DOHH2 (cell line): ENCODE measurements at regions not wholly inside any gene's neighbourhood (a gene's known extent, or its start where the extent isn't known, plus 50 kb on each side); places are given as distances from the start of the nearest gene placed in this dataset.

Source experiments
- H3F3A ChIP-seq: fragments of 200-600 bp; sonication (generic), shearing (Covaris generic); 2 replicates; pipeline ENCODE4 v1.6.0; 2016; ENCODE audit warnings: antibody characterized with exemption, mild to moderate bottlenecking; ENCODE audit not compliant: control insufficient read depth, insufficient read depth
- H3K27ac ChIP-seq: fragments of 200-600 bp; sonication (generic); 2 replicates; pipeline ENCODE4 v1.5.1; 2014; ENCODE audit warnings: low read depth, mild to moderate bottlenecking, low read length, moderate library complexity
- H3K27me3 ChIP-seq: fragments of 200-600 bp; sonication (generic); 2 replicates; pipeline ENCODE4 v1.6.1; 2014; ENCODE audit warnings: mild to moderate bottlenecking, low read length, mixed read lengths; ENCODE audit not compliant: control insufficient read depth
- H3K36me3 ChIP-seq: fragments of 200-600 bp; sonication (generic); 2 replicates; pipeline ENCODE4 v1.6.1; 2014; ENCODE audit warnings: mild to moderate bottlenecking, low read length, moderate library complexity, mixed read lengths; ENCODE audit not compliant: control insufficient read depth
- H3K4me1 ChIP-seq: fragments of 200-600 bp; sonication (generic); 2 replicates; pipeline ENCODE4 v1.6.1; 2014; ENCODE audit warnings: mild to moderate bottlenecking, low read length, mixed read lengths; ENCODE audit not compliant: control insufficient read depth
- H3K4me2 ChIP-seq: fragments of 200-600 bp; sonication (generic); 2 replicates; pipeline ENCODE4 v1.6.0; 2014; ENCODE audit warnings: mild to moderate bottlenecking, low read length, moderate library complexity
- H3K4me3 ChIP-seq: fragments of 200-600 bp; sonication (generic); 2 replicates; pipeline ENCODE4 v1.5.1; 2014; ENCODE audit warnings: mild to moderate bottlenecking, low read length, mixed read lengths
- H3K79me2 ChIP-seq: fragments of 200-600 bp; sonication (generic); 2 replicates; pipeline ENCODE4 v1.6.1; 2014; ENCODE audit warnings: mild to moderate bottlenecking, low read length, mixed read lengths; ENCODE audit not compliant: control insufficient read depth
- H3K9me2 ChIP-seq: fragments of 200-600 bp; sonication (generic); replicated peaks from 2 replicates; pipeline ENCODE4 v1.6.1; 2014; ENCODE audit warnings: mild to moderate bottlenecking, low read length, mixed read lengths; ENCODE audit not compliant: control insufficient read depth
- H3K9me3 ChIP-seq: fragments of 200-600 bp; sonication (generic); 2 replicates; pipeline ENCODE4 v1.6.1; 2014; ENCODE audit warnings: antibody characterized with exemption, low read length, mixed read lengths; ENCODE audit not compliant: control insufficient read depth, insufficient read depth
- H4K20me1 ChIP-seq: fragments of 200-600 bp; sonication (generic); 2 replicates; pipeline ENCODE4 v1.6.0; 2014; ENCODE audit warnings: low read depth, mild to moderate bottlenecking, antibody characterized with exemption, low read length, moderate library complexity; ENCODE audit not compliant: control insufficient read depth, insufficient read depth
- CTCF ChIP-seq: fragments of 200-600 bp; sonication (generic); IDR thresholded peaks from one replicate; pipeline ENCODE4 v1.5.1; 2014; ENCODE audit warnings: antibody characterized with exemption, mild to moderate bottlenecking, low read depth, low read length; ENCODE audit not compliant: poor library complexity, severe bottlenecking
- EZH2phosphoT487 ChIP-seq: fragments of 200-600 bp; sonication (generic); IDR thresholded peaks from 2 replicates; pipeline ENCODE4 v1.6.1; 2017; ENCODE audit warnings: borderline replicate concordance, mild to moderate bottlenecking, antibody characterized with exemption, low read length, moderate library complexity, mixed read lengths

GRCh38 chr1:239896569-239896968 is 195.1 kb upstream of the FMN2 start:
- H3F3A ChIP-seq: no peaks in the 10 kb centered on the region
- no peaks in the 10 kb centered on the region; the same call in 1 of the 2 replicates for H3K27me3 ChIP-seq
- H3K4me3 ChIP-seq: no peak overlapping the region
- no peaks in the 10 kb centered on the region for H3K79me2 ChIP-seq
- H3K27ac ChIP-seq: no peak overlapping the region
- no peaks in the 10 kb centered on the region for H3K4me1 ChIP-seq
- H3K4me2 ChIP-seq: no peak overlapping the region
- TF ChIP-seq EZH2phosphoT487: no peak
- no peak for TF ChIP-seq CTCF
- no peaks in the 10 kb centered on the region for H3K9me3 ChIP-seq
- H3K36me3 ChIP-seq: no peaks in the 10 kb centered on the region
- no peaks in the 10 kb centered on the region for H3K9me2 ChIP-seq
- no peaks in the 10 kb centered on the region for H4K20me1 ChIP-seq

GRCh38 chr1:239896980-239897379 is 194.7 kb upstream of the FMN2 start:
- Histone ChIP-seq H3F3A (no peaks in the 10 kb centered on the region), H4K20me1 (no peaks in the 10 kb centered on the region), H3K27me3 (no peaks in the 10 kb centered on the region; the same call in 1 of the 2 replicates), H3K4me3 (no peak overlapping the region), H3K4me1 (no peaks in the 10 kb centered on the region), H3K36me3 (no peaks in the 10 kb centered on the region), H3K4me2 (no peak overlapping the region), H3K79me2 (no peaks in the 10 kb centered on the region), H3K9me2 (no peaks in the 10 kb centered on the region), H3K27ac (no peak overlapping the region), H3K9me3 (no peaks in the 10 kb centered on the region)
- TF ChIP-seq EZH2phosphoT487: no peak
- TF ChIP-seq CTCF: no peak

- no peaks in the 10 kb centered on the region for H3F3A ChIP-seq
- H3K27ac ChIP-seq: no peak overlapping the region
- H3K9me2 ChIP-seq: no peaks in the 10 kb centered on the region
- no peaks in the 10 kb centered on the region for H3K79me2 ChIP-seq
- H3K9me3 ChIP-seq: no peaks in the 10 kb centered on the region
- no peak overlapping the region for H3K4me3 ChIP-seq
- no peak for TF ChIP-seq EZH2phosphoT487
- no peak for TF ChIP-seq CTCF
- H3K4me1 ChIP-seq: no peaks in the 10 kb centered on the region
- H4K20me1 ChIP-seq: no peaks in the 10 kb centered on the region
- no peak overlapping the region for H3K4me2 ChIP-seq
- H3K27me3 ChIP-seq: no peaks in the 10 kb centered on the region; the same call in 1 of the 2 replicates
- H3K36me3 ChIP-seq: no peaks in the 10 kb centered on the region
Observed at GRCh38 chr1:239897458-239897857, 194.2 kb upstream of the FMN2 start.
